ENCODE measurements at regions not wholly inside any gene's neighbourhood (a gene's known extent, or its start where the extent isn't known, plus 50 kb on each side); places are given as distances from the start of the nearest gene placed in this dataset.

DNA sequence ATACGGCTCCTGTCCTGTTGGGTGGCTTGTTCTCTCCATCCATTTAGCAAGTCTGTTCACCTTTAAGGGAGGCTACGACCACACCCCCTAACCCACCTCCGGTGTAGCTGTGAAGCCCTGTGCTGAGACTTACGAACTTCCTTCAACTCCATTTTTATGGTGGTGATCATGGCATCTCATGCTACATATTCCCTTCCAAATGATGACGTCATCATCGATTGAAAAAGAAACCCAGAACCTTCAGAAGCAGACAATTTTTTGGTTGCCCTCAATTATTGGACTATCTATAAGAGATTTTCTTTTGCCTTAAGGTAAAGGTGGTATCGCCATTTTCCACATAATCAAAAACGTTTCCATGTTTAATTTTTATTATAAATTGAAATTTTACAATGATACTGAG, 389.0 kb downstream of the CBLN4 start:
- Histone ChIP-seq H3K27ac (ENCODE audit: insufficient read length, low read depth, low read length) (no peak overlapping the region), H2BK120ac (ENCODE audit: low read depth, low read length, poor library complexity, severe bottlenecking) (no peak overlapping the region), H3T11ph (ENCODE audit: low read length) (no peak overlapping the region), H3K56ac (ENCODE audit: insufficient read length, low read depth, low read length) (no peak overlapping the region), H2BK20ac (ENCODE audit: low read depth, low read length, poor library complexity, severe bottlenecking) (no peak overlapping the region), H4K91ac (ENCODE audit: insufficient read length, low read depth, low read length) (no peak overlapping the region), H3K23me2 (ENCODE audit: insufficient read length, low read depth, low read length, poor library complexity, severe bottlenecking) (no peaks in the 10 kb centered on the region), H2AFZ (ENCODE audit: low read length) (no peak overlapping the region), H2BK5ac (ENCODE audit: insufficient read length, low read length) (no peak overlapping the region), H3K79me1 (ENCODE audit: insufficient read depth, low read depth, low read length, poor library complexity, severe bottlenecking) (no peaks in the 10 kb centered on the region), H3K14ac (ENCODE audit: insufficient read depth, low read length) (no peak overlapping the region), H3K23ac (ENCODE audit: insufficient read length, low read depth, low read length) (no peak overlapping the region), H2BK12ac (ENCODE audit: insufficient read length, low read depth, low read length) (no peak overlapping the region), H3K9ac (ENCODE audit: extremely low read depth, insufficient read length, low read length) (no peak overlapping the region), H4K20me1 (ENCODE audit: control insufficient read depth, insufficient read depth, insufficient read length) (no peaks in the 10 kb centered on the region), H2BK15ac (ENCODE audit: low read depth, low read length) (no peak overlapping the region), H4K8ac (replicated peaks; ENCODE audit: insufficient read length, low read depth, low read length) (no peak overlapping the region), H3K4me2 (ENCODE audit: insufficient read depth, insufficient read length, low read length) (no peak overlapping the region), H3K79me2 (ENCODE audit: insufficient read depth, low read length) (no peaks in the 10 kb centered on the region), H4K5ac (ENCODE audit: insufficient read length, low read depth, low read length) (no peak overlapping the region), H3K27me3 (ENCODE audit: insufficient read depth, low read length) (no peaks in the 10 kb centered on the region), H3K4me1 (ENCODE audit: insufficient read depth, low read length) (no peaks in the 10 kb centered on the region), H3K4ac (ENCODE audit: low read depth, low read length) (no peak overlapping the region), H3K18ac (ENCODE audit: insufficient read length, low read depth, low read length) (no peak overlapping the region), H3K9me3 (ENCODE audit: control insufficient read depth, low read depth, low read length) (no peaks in the 10 kb centered on the region), H2AK5ac (ENCODE audit: insufficient read length, low read length) (no peak overlapping the region)
- no peak for DNase-seq
- TF ChIP-seq, protein P1, sequence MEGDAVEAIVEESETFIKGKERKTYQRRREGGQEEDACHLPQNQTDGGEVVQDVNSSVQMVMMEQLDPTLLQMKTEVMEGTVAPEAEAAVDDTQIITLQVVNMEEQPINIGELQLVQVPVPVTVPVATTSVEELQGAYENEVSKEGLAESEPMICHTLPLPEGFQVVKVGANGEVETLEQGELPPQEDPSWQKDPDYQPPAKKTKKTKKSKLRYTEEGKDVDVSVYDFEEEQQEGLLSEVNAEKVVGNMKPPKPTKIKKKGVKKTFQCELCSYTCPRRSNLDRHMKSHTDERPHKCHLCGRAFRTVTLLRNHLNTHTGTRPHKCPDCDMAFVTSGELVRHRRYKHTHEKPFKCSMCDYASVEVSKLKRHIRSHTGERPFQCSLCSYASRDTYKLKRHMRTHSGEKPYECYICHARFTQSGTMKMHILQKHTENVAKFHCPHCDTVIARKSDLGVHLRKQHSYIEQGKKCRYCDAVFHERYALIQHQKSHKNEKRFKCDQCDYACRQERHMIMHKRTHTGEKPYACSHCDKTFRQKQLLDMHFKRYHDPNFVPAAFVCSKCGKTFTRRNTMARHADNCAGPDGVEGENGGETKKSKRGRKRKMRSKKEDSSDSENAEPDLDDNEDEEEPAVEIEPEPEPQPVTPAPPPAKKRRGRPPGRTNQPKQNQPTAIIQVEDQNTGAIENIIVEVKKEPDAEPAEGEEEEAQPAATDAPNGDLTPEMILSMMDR (conservative IDR thresholded peaks at IDR 0.05) = no peak
- peaks cover 0 to 2% (median under 1%) of the 10 kb centered on the region in 3 experiments; a peak in 4 of 7 replicates for H3K36me3 Mint-ChIP-seq (ENCODE audit: insufficient read depth in 1 of 3, low read depth in 3 of 3)
- no peak overlapping the region for H3K27ac Mint-ChIP-seq
- H3K27me3 Mint-ChIP-seq (ENCODE audit: low read depth) = no peaks in the 10 kb centered on the region
- no peak overlapping the region for H3K4me3 Mint-ChIP-seq
- no CpG with 5 or more reads among the region's 8 CpGs for WGBS (ENCODE audit: extremely low coverage, insufficient read length, low lambda C conversion rate)
- peaks cover 3 to 6% of the 10 kb centered on the region in 2 experiments; a peak in 4 of 5 replicates for H3K9me3 Mint-ChIP-seq
- H3K4me1 Mint-ChIP-seq = peaks cover 7 to 10% of the 10 kb centered on the region in 2 experiments

Measured in H9 (cell line).